ENCODE measurements at regions not wholly inside any gene's neighbourhood (a gene's known extent, or its start where the extent isn't known, plus 50 kb on each side); places are given as distances from the start of the nearest gene placed in this dataset.

- Histone ChIP-seq H3K4me3 (ENCODE audit: low read depth in 2 of 2, low read length in 2 of 2) (no peak overlapping the region), H3K9me3 (ENCODE audit: control insufficient read depth, insufficient read depth, low read depth, low read length) (no peaks in the 10 kb centered on the region), H3K27ac (ENCODE audit: low read length) (no peak overlapping the region), H3K36me3 (ENCODE audit: control insufficient read depth, insufficient read depth, low read length) (no peaks in the 10 kb centered on the region), H3K4me1 (ENCODE audit: control insufficient read depth, insufficient read depth, low read length) (no peaks in the 10 kb centered on the region), H3K27me3 (ENCODE audit: control insufficient read depth, insufficient read depth, low read length) (no peaks in the 10 kb centered on the region)
- no TSS peak for BruUV-seq (replicated peaks)
- ChIA-PET POLR2A (no interaction called here), CTCF (no interaction called here)
- in situ Hi-C loops (cut with HindIII; ENCODE audit: low pct_unique_long_range_greater_than_20kb, low sequenced_read_pairs) = no loop called here
- TF ChIP-seq SIN3A (IDR thresholded peaks at IDR 0.05; ENCODE audit: borderline replicate concordance, insufficient read depth, low read depth, low read length) (no peak), CTCF (IDR thresholded peaks at IDR 0.05) (no peak), REST (IDR thresholded peaks at IDR 0.05; ENCODE audit: insufficient read depth in 1 of 2, low read depth in 2 of 2, low read length in 1 of 2) (no peak), TCF7L2 (IDR thresholded peaks at IDR 0.05; ENCODE audit: low read depth, low read length) (no peak), POLR2AphosphoS5 (IDR thresholded peaks at IDR 0.05; ENCODE audit: low read depth, low read length) (no peak)
- DNase-seq (ENCODE audit: low read depth, low spot score) (no peak), ATAC-seq (no peak)
- intact Hi-C loops (cut with micrococcal nuclease; ENCODE audit: unreplicated experiment) = no loop called here
Observed at GRCh38 chr5:89268460-89268859, 385.5 kb upstream of the MEF2C start.

GRCh38 chr5:89267788-89268187 is 384.8 kb upstream of the MEF2C start:
- Histone ChIP-seq H3K4me1 (ENCODE audit: control insufficient read depth, insufficient read depth, low read length) (no peaks in the 10 kb centered on the region), H3K27ac (ENCODE audit: low read length) (no peak overlapping the region), H3K36me3 (ENCODE audit: control insufficient read depth, insufficient read depth, low read length) (no peaks in the 10 kb centered on the region), H3K9me3 (ENCODE audit: control insufficient read depth, insufficient read depth, low read depth, low read length) (no peaks in the 10 kb centered on the region), H3K27me3 (ENCODE audit: control insufficient read depth, insufficient read depth, low read length) (no peaks in the 10 kb centered on the region), H3K4me3 (ENCODE audit: low read depth in 2 of 2, low read length in 2 of 2) (no peak overlapping the region)
- intact Hi-C loops (cut with micrococcal nuclease; ENCODE audit: unreplicated experiment) = no loop called here
- ATAC-seq = no peak
- TF ChIP-seq POLR2AphosphoS5 (IDR thresholded peaks at IDR 0.05; ENCODE audit: low read depth, low read length) = no peak
- no peak for TF ChIP-seq REST (IDR thresholded peaks at IDR 0.05; ENCODE audit: insufficient read depth in 1 of 2, low read depth in 2 of 2, low read length in 1 of 2)
- no peak for TF ChIP-seq SIN3A (IDR thresholded peaks at IDR 0.05; ENCODE audit: borderline replicate concordance, insufficient read depth, low read depth, low read length)
- no peak for TF ChIP-seq CTCF (IDR thresholded peaks at IDR 0.05)
- no peak for TF ChIP-seq TCF7L2 (IDR thresholded peaks at IDR 0.05; ENCODE audit: low read depth, low read length)
- no TSS peak for BruUV-seq (replicated peaks)
- CTCF ChIA-PET = no interaction called here
- in situ Hi-C loops (cut with HindIII; ENCODE audit: low pct_unique_long_range_greater_than_20kb, low sequenced_read_pairs) = no loop called here
- POLR2A ChIA-PET = no interaction called here
- DNase-seq (ENCODE audit: low read depth, low spot score) = no peak
